Superior temporal gyrus (tissue), 1 donor: ENCODE measurements at regions not wholly inside any gene's neighbourhood (a gene's known extent, or its start where the extent isn't known, plus 50 kb on each side); places are given as distances from the start of the nearest gene placed in this dataset.
"Not testable (repeated sequence)": the region's sequence is repeated elsewhere in the genome, so short reads cannot be mapped to it uniquely, and the experiment has no call there.

Source experiments
- DNase-seq: peaks from one replicate; pipeline ENCODE4 v3.0.0-alpha.2; 2016; ENCODE audit errors: extremely low spot score

DNA sequence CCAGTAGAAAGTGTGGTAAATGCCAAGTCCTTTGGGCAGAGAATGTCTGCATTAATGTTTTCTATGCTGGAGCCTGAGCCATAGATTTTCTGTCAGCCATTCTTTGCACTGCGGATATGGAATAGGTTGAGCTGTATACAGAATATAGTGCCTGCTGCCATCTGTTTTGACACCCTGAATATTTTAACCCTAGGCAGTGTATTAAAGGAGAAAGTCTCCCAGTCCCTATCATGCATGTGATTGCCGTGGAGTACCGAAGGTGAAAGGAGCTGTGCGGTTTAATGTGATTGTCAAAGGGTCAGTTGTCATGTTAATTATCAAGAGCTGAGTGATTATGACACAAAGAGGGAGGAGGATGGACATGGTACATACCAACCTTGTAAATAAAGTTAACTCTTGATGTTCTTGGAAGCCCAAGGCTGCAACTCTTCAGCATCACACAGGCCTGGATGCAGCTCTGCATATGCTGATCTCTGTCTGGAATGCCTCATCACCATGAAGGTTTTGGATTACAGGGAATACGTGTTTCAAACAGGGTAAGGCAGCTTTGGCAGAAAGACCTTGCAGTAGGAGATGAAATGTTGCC lies 247.1 kb upstream of the ELAVL2 start:
- DNase-seq, result no peak

DNA sequence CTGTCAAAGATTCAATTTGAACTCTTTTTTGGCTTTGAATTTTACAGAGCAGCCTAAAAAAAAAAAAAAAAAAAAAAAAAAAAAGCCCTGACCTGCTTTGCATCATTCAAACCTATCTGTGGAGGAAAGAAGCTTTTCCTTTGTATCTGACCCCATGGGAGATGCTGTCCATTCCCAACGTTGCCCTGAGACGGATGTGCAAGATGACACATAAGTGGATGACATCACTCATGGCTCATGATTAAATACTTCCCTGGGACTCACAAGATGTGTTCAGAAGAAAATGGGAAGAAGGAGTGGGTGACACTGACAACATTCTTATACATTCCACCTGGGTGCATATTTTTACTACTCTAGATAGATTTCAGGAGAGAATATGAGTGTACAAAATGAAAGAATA lies 245.7 kb upstream of the ELAVL2 start:
- no peak for DNase-seq

DNA sequence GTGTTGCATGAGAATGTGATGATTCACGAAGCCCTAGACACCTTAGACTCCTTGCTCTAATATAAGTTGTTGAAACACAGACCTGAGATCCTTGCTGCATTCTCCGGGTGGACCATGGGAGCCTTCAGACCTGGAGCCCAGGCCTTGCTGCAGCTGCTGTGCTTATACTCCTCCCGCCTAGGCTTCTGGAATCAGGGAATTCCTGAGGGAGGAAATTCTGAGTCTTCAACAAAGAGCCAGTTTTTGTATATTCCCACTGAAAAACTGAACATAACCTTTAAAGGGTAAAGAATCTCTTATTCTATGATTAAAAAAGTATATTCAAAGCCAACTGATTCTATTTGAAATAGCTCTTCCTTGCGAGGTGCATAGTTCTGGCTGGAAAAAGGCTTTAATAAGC lies 245.1 kb upstream of the ELAVL2 start:
- no peak for DNase-seq

DNA sequence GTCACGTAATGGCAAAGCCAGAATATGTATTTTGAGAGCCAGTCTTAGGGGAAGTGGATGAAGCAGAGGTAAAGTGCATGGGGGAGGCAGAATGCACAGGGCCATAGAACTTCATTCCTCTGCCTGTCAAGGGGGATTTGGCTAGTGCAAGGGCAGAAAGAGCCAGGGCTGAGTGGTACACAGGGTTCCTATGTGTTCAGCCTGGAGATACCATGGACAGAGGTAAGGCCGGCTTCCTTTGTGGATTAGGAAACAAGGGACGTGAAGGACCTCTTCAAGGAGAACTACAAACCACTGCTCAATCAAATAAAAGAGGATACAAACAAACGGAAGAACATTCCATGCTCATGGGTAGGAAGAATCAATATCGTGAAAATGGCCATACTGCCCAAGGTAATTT lies 241.1 kb upstream of the ELAVL2 start:
- DNase-seq, result not testable (repeated sequence)

DNA sequence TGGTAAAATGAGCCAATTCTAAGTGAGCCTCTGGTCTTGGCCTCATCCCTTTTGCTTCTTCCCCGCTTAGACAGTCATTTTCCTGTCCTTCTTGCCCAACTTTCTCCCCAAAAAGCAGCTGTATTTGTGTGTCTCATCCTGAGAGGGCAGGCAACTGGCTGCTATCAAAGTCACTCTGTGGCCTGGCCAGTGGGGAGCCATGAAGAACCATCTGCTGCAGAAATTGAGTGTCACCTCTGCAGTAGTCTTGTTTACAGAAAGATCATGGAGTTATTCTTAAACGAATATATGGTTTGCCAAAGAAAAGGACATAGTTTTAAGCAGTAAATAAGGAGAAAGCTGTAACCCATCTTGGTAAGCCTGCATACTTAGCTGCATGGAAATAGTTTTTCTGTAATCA lies 233.6 kb upstream of the ELAVL2 start:
- no peak for DNase-seq

DNA sequence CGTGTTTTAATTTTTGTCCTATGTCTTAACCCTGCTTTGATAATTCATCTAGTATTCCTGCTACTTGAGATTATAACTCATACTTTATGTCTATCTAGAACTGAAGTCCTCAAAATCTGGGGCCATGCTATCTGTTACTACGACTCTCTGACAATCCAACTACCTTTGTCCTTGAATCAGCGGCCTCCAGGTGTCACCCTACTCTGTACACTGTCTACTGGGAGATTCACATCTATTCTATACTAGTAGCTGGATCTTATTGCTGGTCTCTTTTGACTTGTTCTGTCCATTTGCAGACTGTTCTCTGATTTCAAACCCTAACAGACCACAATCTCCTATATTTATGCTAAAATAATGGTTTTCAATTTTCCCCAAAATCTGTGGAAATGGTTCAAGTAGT lies 225.5 kb upstream of the ELAVL2 start:
- DNase-seq, result no peak

DNA sequence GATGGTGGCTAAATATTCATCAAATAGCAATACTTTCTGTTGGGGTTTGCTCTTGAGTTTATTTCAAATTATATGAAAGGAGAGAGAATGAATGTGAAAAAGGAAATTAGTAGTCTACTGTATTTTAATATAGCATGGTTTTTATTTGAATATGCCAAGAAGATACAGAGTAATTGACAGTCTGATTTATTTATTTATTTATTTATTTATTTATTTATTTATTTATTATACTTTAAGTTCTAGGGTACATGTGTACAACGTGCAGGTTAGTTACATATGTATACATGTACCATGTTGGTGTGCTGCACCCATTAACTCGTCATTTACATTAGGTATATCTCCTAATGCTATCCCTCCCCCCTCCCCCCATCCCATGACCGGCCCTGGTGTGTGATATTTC lies 224.2 kb upstream of the ELAVL2 start:
- not testable (repeated sequence) for DNase-seq

DNA sequence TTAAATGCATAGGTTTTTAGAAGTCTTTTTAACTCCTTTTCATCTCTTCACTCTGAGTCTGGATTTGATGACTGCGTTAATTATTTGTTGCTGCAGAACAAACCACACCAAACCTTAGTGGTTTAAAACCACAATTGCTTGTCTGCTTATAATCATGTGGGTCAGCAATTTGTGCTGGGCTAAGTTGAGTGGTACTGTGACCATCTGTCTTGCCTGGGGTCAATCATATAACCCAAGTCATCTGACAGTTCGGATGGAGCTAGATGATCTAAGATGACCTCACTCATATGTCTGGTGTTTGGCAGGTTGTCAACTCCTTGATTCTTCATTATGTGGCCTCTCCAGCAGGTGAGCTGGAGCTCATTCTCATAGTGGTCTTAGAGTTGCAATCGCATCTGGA lies 219.1 kb upstream of the ELAVL2 start:
- no peak for DNase-seq

DNA sequence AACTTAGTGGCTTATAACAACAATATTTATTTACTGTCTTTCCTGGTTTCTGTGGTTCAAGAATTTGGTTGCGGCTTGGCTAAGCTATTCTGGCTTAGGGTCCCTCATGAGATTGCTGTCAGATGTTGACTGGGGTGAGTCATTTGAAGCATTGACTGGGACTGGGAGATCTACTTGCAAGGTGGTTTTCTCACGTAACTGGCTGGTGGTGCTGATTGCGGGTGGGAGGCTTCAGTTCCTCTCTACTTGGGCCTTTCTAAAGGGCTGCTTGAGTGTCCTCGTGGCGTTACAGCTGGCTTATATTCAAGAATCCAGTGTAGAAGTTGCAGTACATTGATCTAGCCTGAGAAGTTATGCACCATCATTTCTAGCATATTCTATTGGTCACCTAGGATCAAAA lies 218.5 kb upstream of the ELAVL2 start:
- DNase-seq, result no peak

DNA sequence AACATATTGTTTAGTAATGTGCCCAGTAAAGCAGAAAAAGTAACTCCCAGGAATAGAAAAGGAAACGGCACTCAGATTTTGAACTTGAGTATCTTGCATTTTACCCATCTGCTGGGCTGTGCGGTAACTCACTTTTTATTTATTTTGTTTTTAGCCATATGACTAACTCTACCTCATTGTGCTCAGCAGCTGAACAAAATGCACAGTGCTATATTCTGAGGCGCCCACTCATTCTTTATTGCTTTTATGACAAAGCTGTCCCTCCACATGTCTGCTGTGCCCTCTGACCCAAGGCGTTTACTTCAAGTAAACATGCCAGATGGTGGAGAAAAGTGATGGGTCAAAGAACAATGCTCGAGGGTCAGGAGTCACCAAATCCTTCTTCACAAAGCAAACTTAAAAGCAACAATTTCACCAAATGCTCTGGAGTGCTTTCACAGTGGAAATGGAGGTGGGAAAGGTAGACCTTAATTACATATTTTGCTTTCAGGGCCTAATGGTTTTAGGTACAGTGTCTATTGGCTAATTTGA lies 215.2 kb upstream of the ELAVL2 start:
- peak; percentile 31 for DNase-seq

DNA sequence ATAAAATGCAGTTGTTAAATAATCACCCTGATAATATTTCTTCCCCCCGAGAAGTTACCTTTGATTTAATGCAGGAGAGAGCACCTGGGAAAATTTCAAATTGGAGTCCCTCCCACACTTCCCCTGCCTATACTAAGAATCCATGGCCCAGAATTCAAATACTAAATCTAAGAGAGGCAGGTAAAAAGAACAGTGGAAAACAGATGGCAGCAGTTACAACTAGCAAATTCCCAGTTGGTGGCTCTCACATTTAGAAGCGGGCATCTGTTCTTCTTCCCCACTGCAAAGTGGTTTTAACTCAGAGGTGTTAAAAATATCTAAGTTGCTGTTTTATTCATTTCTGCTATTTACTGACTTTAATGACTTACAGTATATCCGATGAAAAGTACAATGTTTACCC lies 210.4 kb upstream of the ELAVL2 start:
- peak; percentile 44 for DNase-seq

DNA sequence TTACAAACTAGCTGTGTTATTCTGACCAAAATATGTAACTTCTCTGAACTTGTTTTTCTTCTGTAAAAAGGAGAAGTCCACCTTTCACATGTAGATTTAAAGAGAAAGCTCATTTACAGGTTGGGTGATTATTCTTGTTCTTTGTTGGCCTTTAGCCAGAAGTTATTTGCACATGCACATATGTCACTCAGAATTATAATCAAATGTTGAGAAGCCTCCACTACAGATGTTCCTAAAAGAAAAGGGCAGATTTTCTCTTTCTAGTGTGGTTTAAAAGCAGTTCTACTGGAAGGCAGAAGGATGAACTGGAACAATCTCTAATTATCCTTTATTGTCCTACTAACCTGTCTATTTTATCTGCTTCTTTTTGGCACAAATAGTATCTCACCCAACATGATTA lies 209.8 kb upstream of the ELAVL2 start:
- no peak for DNase-seq

DNA sequence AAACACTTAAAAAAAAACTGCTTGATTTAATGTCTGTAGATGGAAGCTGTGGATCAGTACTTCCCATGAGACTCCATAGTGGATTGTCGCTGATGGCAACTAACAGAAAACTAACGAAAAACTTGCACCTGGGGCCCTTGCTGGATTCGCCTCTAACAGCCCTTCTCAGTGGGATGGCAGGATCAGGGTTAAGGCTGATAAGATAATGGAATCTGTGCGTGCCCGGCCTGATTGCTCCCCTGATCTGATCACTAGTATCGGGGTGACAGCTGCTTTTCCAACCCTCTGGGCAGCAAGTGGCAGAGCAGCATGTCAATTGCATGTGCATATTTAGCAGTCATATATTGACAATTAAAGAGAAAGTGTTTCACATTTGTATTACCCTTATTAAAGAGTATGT lies 185.8 kb upstream of the ELAVL2 start:
- DNase-seq, result no peak

DNA sequence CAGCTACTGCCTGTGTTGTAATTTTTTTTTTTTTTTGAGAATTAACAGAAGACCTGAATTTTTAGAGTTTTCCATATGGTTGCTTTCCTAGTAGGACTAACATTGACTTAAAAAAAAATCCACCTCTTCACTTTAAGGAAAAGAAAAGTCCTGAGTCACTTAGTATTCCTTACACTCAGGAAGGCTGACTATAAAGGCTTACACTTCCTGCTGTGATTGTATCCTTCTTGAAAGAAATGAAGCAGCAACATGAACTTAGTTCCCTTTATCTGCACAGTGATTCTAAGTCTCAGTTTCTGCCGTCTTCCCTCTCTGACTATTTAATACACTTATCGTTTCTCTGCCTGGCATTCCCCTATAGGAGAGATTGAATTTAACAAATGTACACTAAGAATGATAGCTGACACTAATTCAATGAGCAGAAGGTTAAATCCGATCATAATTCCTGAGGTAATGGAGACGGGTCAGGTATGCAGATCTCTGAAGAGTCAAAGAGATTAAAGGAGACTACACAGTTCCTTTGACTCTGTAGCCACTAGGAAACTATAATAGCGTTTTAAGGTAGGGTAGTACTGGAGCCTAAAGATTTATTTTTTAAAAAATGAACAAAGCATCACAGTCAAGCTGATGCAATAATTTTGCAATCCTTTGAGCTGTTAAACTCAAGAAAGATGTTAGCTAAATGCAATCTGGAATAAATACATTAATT lies 185.1 kb upstream of the ELAVL2 start:
- peak; percentile 15 for DNase-seq

DNA sequence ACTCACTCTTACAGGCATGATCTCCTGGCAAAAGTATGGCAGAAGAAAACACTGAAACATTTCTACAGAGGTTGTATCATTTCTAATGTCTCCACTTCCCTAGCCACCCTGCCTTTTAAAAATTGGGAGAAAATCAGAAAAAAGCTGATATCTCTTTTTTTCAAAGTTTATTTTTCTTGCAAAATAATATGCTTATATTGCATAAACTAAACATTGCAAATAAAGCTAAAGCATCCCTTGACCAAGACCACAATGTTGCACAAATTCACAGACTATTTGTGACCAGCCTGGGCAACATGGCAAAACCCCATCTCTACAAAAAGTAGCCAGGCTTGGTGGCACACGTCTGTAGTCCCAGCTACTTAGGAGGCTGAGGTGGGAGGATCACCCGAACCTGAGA lies 183.3 kb upstream of the ELAVL2 start:
- no peak for DNase-seq

DNA sequence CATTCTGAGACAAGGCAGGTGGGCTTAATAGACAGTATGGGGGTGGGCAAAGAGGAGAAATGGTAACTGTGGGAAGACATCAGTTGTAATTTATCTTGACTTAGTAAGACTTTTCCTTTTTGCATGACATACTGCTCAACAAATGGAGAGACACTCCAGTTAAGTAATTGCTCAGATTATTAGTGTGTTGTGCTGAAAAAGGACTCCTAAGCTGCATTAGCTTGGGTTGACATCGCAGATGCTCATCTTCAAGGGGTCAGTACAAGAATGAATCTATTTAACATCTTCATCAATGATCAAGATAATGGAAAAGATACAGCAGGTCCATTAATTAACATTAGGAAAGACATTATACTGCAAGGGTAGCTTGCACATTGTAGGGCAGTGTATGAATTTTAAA lies 181.1 kb upstream of the ELAVL2 start:
- DNase-seq, result no peak

DNA sequence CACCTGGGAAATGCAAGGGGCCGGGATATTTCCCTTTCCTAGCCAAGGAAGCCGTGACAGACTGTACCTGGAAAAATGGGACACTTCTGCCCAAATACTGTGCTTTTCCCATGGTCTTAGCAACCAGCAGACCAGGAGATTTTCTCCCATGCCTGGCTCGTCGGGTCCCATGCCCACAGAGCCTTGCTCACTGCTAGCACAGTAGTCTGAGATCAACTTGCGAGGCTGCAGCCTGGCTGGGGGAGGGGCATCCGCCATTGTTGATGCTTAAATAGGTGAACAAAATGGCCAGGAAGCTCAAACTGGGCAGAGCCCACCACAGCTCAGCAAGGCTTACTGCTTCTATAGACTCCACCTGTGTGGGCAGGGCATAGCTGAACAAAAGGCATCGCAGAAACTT lies 165.8 kb upstream of the ELAVL2 start:
- DNase-seq, result not testable (repeated sequence)

DNA sequence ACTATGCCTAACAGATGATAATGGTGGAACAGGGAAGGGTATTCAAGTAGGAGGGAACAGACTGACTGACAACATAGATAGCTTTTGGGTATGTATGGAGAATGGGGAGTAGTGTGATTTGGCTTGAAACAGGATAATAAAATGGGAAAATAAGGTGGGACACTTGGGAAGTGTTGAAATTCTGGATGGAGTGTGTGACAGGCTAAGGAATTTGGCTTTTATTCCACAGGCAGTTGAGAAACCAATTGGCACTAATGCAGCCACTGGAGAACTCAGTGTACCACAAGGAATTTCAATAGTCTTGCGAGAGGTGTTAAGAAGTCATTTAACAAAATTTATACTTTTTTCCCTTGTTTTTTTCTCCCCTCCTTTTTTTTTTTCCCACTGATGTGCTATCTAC lies 153.5 kb upstream of the ELAVL2 start:
- no peak for DNase-seq

DNA sequence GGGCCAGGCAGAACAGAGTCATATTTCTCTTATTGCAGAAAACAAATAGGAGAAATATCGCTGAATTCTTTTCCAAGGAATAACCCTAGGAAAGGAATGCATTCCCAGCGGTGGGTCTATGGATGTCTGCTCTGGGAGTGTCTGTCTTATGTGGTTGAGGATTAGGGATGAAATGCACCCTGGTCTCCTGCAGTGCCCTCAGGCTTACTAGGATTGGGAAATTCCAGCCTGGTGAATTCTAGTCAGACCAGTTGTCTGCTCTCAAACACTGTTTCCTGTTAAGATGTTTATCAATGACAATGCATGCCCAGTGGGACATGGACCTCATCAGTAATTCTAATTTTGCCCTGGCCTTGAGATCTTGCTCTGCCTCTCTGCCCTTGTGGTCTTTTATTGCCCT lies 136.1 kb upstream of the ELAVL2 start:
- no peak for DNase-seq

DNA sequence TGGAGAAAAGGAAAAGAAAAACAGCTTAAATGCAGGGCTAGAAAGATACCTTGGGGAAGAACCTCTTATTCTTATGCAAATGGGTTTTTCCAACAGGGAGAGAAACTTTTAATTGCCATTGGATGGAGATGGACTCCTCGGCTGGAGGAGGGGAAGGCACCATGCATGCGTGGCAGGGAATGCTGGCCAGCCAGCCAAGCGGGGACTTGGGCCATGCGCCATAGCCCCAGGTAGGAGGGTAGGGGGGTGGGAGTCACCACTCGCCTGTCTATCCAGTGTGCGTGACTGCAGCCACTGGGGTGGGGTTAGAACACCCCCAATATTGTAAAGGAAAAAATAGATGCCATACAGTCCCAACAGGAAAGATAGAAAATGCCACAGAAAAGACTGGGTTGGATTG lies 119.9 kb upstream of the ELAVL2 start:
- DNase-seq, result no peak

DNA sequence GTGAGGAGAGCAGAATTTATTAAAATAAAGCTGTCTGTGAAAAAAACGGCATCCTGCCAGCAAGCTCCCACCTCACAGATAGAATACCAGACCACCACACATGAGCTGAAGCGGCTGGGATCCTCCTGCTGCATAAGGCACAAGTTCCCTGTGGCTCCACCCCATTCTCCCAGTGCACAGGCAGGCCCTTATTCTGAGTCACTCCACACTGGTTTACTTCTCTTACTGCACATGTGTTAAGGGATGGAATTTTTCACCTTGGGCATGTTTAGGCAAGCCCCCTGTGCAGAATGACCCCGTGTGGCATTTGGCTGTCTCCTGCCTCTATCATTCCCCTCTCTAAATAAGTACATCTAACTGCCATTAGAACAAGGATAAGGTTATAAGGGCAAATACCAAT lies 115.0 kb upstream of the ELAVL2 start:
- DNase-seq, result no peak

DNA sequence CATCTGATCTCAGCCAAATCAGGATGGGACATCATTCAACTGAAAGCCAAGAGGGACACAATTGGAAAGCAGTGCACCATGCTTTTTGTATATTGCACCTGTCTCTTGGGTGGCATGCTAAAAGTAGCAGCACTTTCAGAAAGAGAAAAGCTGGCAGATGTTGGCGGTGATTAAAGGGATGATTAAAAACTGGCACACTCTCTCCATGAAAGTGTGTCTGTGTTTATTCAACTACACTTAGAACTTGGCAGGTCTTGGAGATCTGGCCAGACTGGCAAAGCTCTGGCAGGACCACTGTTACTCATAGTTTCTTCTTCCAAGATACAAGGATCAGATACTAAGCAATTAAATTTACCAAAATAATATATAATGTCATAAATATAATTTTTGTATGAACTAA lies 112.9 kb upstream of the ELAVL2 start:
- DNase-seq, result no peak

DNA sequence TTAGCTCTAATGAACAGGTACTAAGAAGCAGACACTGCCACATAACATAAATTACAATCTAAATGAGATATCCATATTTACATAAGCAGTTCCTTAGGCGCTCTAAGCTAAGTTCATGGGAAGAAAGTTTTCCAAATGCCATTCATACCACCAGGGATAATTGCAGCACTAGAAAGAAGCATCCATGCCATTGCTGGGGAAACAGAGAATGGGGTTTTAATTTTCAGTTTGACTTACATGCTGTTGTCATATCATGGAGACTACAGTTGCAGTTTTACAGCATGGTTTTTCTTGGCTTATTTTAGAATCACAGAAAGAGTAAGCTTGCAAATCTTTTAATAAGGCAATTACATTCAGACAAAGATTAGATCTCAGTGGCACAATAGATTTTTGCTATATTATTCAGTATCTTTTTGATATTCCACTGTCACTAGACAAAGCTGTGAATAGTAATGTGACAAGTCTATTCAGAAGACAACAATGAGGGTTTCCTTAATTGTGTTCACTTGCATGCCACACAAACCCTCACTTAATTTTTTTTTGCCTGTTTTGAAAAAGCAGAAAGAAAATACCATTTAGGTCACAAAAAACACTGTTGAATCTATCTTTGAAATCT lies 108.4 kb upstream of the ELAVL2 start:
- DNase-seq, result no peak
